ENCODE measurements at regions not wholly inside any gene's neighbourhood (a gene's known extent, or its start where the extent isn't known, plus 50 kb on each side); places are given as distances from the start of the nearest gene placed in this dataset.

- Mint-ChIP-seq H3K4me3 (ENCODE audit: unreplicated experiment) (no peak overlapping the region), H3K27me3 (ENCODE audit: unreplicated experiment) (no peaks in the 10 kb centered on the region), H3K4me1 (ENCODE audit: unreplicated experiment) (peaks cover 3% of the 10 kb centered on the region), H3K9me3 (ENCODE audit: unreplicated experiment) (no peaks in the 10 kb centered on the region), H3K27ac (ENCODE audit: unreplicated experiment) (no peak overlapping the region), H3K36me3 (ENCODE audit: low read depth, unreplicated experiment) (no peaks in the 10 kb centered on the region)
- DNase-seq (ENCODE audit: low spot score): no peak
- TF ChIP-seq CTCF (IDR thresholded peaks at IDR 0.05; ENCODE audit: unreplicated experiment): no peak
These were observed 378.5 kb downstream of the PLPP3 start for GRCh38 chr1:56200896-56201295.

- no peak for DNase-seq (ENCODE audit: low spot score)
- TF ChIP-seq CTCF (IDR thresholded peaks at IDR 0.05; ENCODE audit: unreplicated experiment): no peak
- no peaks in the 10 kb centered on the region for H3K9me3 Mint-ChIP-seq (ENCODE audit: unreplicated experiment)
- peaks cover 3% of the 10 kb centered on the region for H3K4me1 Mint-ChIP-seq (ENCODE audit: unreplicated experiment)
- no peak overlapping the region for H3K4me3 Mint-ChIP-seq (ENCODE audit: unreplicated experiment)
- H3K27me3 Mint-ChIP-seq (ENCODE audit: unreplicated experiment): no peaks in the 10 kb centered on the region
- H3K36me3 Mint-ChIP-seq (ENCODE audit: low read depth, unreplicated experiment): no peaks in the 10 kb centered on the region
- no peak overlapping the region for H3K27ac Mint-ChIP-seq (ENCODE audit: unreplicated experiment)
These were observed 378.9 kb downstream of the PLPP3 start for GRCh38 chr1:56200442-56200841.

GRCh38 chr1:56199956-56200355, 379.4 kb downstream of the PLPP3 start:
- Mint-ChIP-seq H3K4me3 (ENCODE audit: unreplicated experiment) (no peak overlapping the region), H3K4me1 (ENCODE audit: unreplicated experiment) (peaks cover 3% of the 10 kb centered on the region), H3K27ac (ENCODE audit: unreplicated experiment) (no peak overlapping the region), H3K9me3 (ENCODE audit: unreplicated experiment) (no peaks in the 10 kb centered on the region), H3K36me3 (ENCODE audit: low read depth, unreplicated experiment) (no peaks in the 10 kb centered on the region), H3K27me3 (ENCODE audit: unreplicated experiment) (no peaks in the 10 kb centered on the region)
- DNase-seq (ENCODE audit: low spot score): no peak
- TF ChIP-seq CTCF (IDR thresholded peaks at IDR 0.05; ENCODE audit: unreplicated experiment): no peak

- Mint-ChIP-seq H3K4me3 (ENCODE audit: unreplicated experiment) (no peak overlapping the region), H3K27me3 (ENCODE audit: unreplicated experiment) (no peaks in the 10 kb centered on the region), H3K36me3 (ENCODE audit: low read depth, unreplicated experiment) (no peaks in the 10 kb centered on the region), H3K27ac (ENCODE audit: unreplicated experiment) (no peak overlapping the region), H3K4me1 (ENCODE audit: unreplicated experiment) (peaks cover 3% of the 10 kb centered on the region), H3K9me3 (ENCODE audit: unreplicated experiment) (no peaks in the 10 kb centered on the region)
- TF ChIP-seq CTCF (IDR thresholded peaks at IDR 0.05; ENCODE audit: unreplicated experiment): no peak
- DNase-seq (ENCODE audit: low spot score): no peak
These were observed 380.3 kb downstream of the PLPP3 start for GRCh38 chr1:56199061-56199460.

GRCh38 chr1:56197946-56198345, 381.4 kb downstream of the PLPP3 start:
- Mint-ChIP-seq H3K4me1 (ENCODE audit: unreplicated experiment) (peaks cover 3% of the 10 kb centered on the region), H3K27me3 (ENCODE audit: unreplicated experiment) (peaks cover 2% of the 10 kb centered on the region), H3K4me3 (ENCODE audit: unreplicated experiment) (no peak overlapping the region), H3K9me3 (ENCODE audit: unreplicated experiment) (no peaks in the 10 kb centered on the region), H3K36me3 (ENCODE audit: low read depth, unreplicated experiment) (no peaks in the 10 kb centered on the region), H3K27ac (ENCODE audit: unreplicated experiment) (no peak overlapping the region)
- DNase-seq (ENCODE audit: low spot score): no peak
- TF ChIP-seq CTCF (IDR thresholded peaks at IDR 0.05; ENCODE audit: unreplicated experiment): no peak

All from endothelial cell (in vitro differentiated cells).